ENCODE measurements at regions not wholly inside any gene's neighbourhood (a gene's known extent, or its start where the extent isn't known, plus 50 kb on each side); places are given as distances from the start of the nearest gene placed in this dataset.

DNA sequence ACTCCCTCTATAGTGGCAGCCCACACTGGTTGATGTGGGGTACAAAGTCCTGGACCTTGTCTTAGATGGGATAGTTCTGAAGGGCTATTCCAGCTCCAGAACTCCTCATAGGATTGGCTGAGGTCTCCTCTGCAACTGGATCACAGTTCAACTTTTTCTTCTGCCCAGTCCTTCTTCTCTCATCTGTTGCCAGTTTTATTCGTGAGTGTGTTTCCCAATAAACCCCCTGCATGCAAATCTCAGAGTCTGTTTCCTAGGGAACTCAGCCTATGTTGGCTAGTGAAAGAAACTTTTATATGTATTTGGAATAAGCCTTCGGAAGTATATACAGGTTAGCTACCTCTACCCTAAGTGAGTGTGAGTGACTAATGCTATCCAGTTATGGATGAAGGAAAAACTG lies 823.4 kb downstream of the SLC4A3 start:
- Histone ChIP-seq H3K9me1 (ENCODE audit: control insufficient read depth, insufficient read depth, low read length) (no peaks in the 10 kb centered on the region), H3K27ac (ENCODE audit: extremely low read depth, low read depth, low read length) (no peak overlapping the region), H3K9me3 (replicated peaks; ENCODE audit: control insufficient read depth, insufficient read depth, low read depth, low read length) (0 out of 2 replicates have a peak, but pooled peaks cover 2% of the 10 kb centered on the region), H2AFZ (ENCODE audit: low read depth, low read length) (no peak overlapping the region), H3K4me1 (replicated peaks in 1 of 2; ENCODE audit: control insufficient read depth in 2 of 2, insufficient read depth in 2 of 2, low read length in 2 of 2) (no peaks in the 10 kb centered on the region), H3K9ac (ENCODE audit: insufficient read depth in 1 of 2, low read depth in 2 of 2, low read length in 2 of 2) (no peak overlapping the region), H3K36me3 (ENCODE audit: control insufficient read depth, insufficient read depth, low read length) (no peaks in the 10 kb centered on the region), H3K79me2 (ENCODE audit: control insufficient read depth, insufficient read depth, low read length) (no peaks in the 10 kb centered on the region), H3K4me3 (no peak overlapping the region), H3K27me3 (ENCODE audit: control insufficient read depth in 2 of 2, insufficient read depth in 2 of 2, low read length in 2 of 2) (no peaks in the 10 kb centered on the region), H4K20me1 (replicated peaks; ENCODE audit: control insufficient read depth, insufficient read depth, low read length) (no peaks in the 10 kb centered on the region), H3K4me2 (ENCODE audit: insufficient read depth, low read length) (no peak overlapping the region)
- WGBS (ENCODE audit: insufficient coverage, low coverage, missing lambda C conversion rate), result 0% methylated on average over 2 of the region's 2 CpGs
- ATAC-seq, result no peak
- POLR2A ChIA-PET, result no interaction called here
- no peak for DNase-seq (ENCODE audit: extremely low read depth in 1 of 4, low spot score in 3 of 4)
- no TSS peak for BruUV-seq (replicated peaks)
- CTCF ChIA-PET (ENCODE audit: low intra/inter-chr PET ratio), result no interaction called here
- TF ChIP-seq SETDB1 (IDR thresholded peaks at IDR 0.05; ENCODE audit: low read length) (no peak), TCF7 (IDR thresholded peaks at IDR 0.05; ENCODE audit: borderline replicate concordance) (no peak), TEAD4 (IDR thresholded peaks at IDR 0.05; ENCODE audit: low read length) (no peak), TEAD4 (CRISPR knock-in tag; IDR thresholded peaks at IDR 0.05; ENCODE audit: borderline replicate concordance) (no peak), BCOR (IDR thresholded peaks at IDR 0.05) (no peak)
- no peak for FAIRE-seq
- in situ Hi-C loops (cut with MboI) (no loop called here), intact Hi-C loops (cut with micrococcal nuclease) (no loop called here)

DNA sequence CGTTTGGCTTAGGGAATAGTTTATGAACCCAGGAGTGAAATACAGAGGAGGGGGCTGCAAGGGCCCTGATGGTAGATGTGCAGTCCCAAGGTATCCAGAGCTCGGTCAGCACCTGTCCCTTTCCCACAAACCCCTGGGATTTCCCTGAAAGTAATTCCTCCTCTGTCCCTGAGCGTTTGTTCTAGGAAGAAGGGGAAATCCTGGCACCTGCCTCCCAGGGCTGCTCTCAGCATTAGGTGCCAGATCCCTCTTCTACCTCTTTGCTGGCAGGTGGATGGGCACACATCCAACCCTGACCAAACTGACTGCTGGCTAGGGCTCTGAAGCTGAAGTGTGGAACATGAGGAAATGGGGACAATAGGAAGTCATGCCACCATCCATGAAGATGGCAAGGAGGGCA lies 824.0 kb downstream of the SLC4A3 start:
- H3K4me3 ChIP-seq, result no peak overlapping the region
- intact Hi-C loops (cut with micrococcal nuclease), result no loop called here
- DNase-seq (ENCODE audit: extremely low read depth in 1 of 4, low spot score in 3 of 4) (no peak), FAIRE-seq (no peak), ATAC-seq (no peak)
- CTCF ChIA-PET (ENCODE audit: low intra/inter-chr PET ratio), result no interaction called here
- BruUV-seq (replicated peaks), result no TSS peak
- in situ Hi-C loops (cut with MboI), result no loop called here
- POLR2A ChIA-PET, result no interaction called here
- H3K27me3 ChIP-seq (ENCODE audit: control insufficient read depth in 2 of 2, insufficient read depth in 2 of 2, low read length in 2 of 2), result no peaks in the 10 kb centered on the region
- no peak overlapping the region for H2AFZ ChIP-seq (ENCODE audit: low read depth, low read length)
- H3K27ac ChIP-seq (ENCODE audit: extremely low read depth, low read depth, low read length), result no peak overlapping the region
- H3K36me3 ChIP-seq (ENCODE audit: control insufficient read depth, insufficient read depth, low read length), result no peaks in the 10 kb centered on the region
- WGBS (ENCODE audit: insufficient coverage, low coverage, missing lambda C conversion rate), result 3% methylated on average over 3 of the region's 3 CpGs
- H3K9me1 ChIP-seq (ENCODE audit: control insufficient read depth, insufficient read depth, low read length), result no peaks in the 10 kb centered on the region
- no peaks in the 10 kb centered on the region for H4K20me1 ChIP-seq (replicated peaks; ENCODE audit: control insufficient read depth, insufficient read depth, low read length)
- H3K79me2 ChIP-seq (ENCODE audit: control insufficient read depth, insufficient read depth, low read length), result no peaks in the 10 kb centered on the region
- H3K4me2 ChIP-seq (ENCODE audit: insufficient read depth, low read length), result no peak overlapping the region
- H3K9me3 ChIP-seq (replicated peaks; ENCODE audit: control insufficient read depth, insufficient read depth, low read depth, low read length), result 0 out of 2 replicates have a peak, but pooled peaks cover 2% of the 10 kb centered on the region
- H3K9ac ChIP-seq (ENCODE audit: insufficient read depth in 1 of 2, low read depth in 2 of 2, low read length in 2 of 2), result no peak overlapping the region
- H3K4me1 ChIP-seq (replicated peaks in 1 of 2; ENCODE audit: control insufficient read depth in 2 of 2, insufficient read depth in 2 of 2, low read length in 2 of 2), result no peaks in the 10 kb centered on the region
- TF ChIP-seq, protein P1, sequence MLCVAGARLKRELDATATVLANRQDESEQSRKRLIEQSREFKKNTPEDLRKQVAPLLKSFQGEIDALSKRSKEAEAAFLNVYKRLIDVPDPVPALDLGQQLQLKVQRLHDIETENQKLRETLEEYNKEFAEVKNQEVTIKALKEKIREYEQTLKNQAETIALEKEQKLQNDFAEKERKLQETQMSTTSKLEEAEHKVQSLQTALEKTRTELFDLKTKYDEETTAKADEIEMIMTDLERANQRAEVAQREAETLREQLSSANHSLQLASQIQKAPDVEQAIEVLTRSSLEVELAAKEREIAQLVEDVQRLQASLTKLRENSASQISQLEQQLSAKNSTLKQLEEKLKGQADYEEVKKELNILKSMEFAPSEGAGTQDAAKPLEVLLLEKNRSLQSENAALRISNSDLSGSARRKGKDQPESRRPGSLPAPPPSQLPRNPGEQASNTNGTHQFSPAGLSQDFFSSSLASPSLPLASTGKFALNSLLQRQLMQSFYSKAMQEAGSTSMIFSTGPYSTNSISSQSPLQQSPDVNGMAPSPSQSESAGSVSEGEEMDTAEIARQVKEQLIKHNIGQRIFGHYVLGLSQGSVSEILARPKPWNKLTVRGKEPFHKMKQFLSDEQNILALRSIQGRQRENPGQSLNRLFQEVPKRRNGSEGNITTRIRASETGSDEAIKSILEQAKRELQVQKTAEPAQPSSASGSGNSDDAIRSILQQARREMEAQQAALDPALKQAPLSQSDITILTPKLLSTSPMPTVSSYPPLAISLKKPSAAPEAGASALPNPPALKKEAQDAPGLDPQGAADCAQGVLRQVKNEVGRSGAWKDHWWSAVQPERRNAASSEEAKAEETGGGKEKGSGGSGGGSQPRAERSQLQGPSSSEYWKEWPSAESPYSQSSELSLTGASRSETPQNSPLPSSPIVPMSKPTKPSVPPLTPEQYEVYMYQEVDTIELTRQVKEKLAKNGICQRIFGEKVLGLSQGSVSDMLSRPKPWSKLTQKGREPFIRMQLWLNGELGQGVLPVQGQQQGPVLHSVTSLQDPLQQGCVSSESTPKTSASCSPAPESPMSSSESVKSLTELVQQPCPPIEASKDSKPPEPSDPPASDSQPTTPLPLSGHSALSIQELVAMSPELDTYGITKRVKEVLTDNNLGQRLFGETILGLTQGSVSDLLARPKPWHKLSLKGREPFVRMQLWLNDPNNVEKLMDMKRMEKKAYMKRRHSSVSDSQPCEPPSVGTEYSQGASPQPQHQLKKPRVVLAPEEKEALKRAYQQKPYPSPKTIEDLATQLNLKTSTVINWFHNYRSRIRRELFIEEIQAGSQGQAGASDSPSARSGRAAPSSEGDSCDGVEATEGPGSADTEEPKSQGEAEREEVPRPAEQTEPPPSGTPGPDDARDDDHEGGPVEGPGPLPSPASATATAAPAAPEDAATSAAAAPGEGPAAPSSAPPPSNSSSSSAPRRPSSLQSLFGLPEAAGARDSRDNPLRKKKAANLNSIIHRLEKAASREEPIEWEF (CRISPR knock-in tag; IDR thresholded peaks at IDR 0.05), result no peak
- TF ChIP-seq NFIX (CRISPR knock-in tag; IDR thresholded peaks at IDR 0.05; ENCODE audit: low read depth) (no peak), FOXA3 (CRISPR knock-in tag; conservative IDR thresholded peaks at IDR 0.05 in 1 of 2, IDR thresholded peaks at IDR 0.05 in 1 of 2) (no peak), TCFL5 (CRISPR knock-in tag; conservative IDR thresholded peaks at IDR 0.05) (no peak)
- TF ChIP-seq, protein P2, sequence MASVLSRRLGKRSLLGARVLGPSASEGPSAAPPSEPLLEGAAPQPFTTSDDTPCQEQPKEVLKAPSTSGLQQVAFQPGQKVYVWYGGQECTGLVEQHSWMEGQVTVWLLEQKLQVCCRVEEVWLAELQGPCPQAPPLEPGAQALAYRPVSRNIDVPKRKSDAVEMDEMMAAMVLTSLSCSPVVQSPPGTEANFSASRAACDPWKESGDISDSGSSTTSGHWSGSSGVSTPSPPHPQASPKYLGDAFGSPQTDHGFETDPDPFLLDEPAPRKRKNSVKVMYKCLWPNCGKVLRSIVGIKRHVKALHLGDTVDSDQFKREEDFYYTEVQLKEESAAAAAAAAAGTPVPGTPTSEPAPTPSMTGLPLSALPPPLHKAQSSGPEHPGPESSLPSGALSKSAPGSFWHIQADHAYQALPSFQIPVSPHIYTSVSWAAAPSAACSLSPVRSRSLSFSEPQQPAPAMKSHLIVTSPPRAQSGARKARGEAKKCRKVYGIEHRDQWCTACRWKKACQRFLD (CRISPR knock-in tag; IDR thresholded peaks at IDR 0.05), result no peak
- TF ChIP-seq, protein P3, sequence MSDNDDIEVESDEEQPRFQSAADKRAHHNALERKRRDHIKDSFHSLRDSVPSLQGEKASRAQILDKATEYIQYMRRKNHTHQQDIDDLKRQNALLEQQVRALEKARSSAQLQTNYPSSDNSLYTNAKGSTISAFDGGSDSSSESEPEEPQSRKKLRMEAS (CRISPR knock-in tag; IDR thresholded peaks at IDR 0.05), result no peak

Measured in K562 (cell line).